ENCODE measurements at regions not wholly inside any gene's neighbourhood (a gene's known extent, or its start where the extent isn't known, plus 50 kb on each side); places are given as distances from the start of the nearest gene placed in this dataset.

DNA sequence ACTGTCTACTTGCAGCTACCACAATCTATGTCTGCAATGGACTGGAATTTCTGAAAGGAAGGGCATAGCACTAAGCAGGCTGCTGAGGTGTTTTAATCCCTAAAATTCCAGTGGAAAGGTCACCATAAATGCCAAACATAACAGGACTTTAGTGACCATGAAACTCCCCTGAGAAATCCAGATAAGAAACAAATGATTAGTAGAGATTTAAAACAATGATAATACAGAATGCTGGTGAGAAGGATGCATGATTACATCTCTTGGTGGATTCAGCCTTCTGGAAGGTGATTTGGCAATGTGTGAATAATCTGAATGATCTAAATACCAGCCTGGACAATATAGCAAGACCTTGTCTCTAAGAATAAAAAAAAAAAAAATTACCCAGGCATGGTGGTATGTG, 475.0 kb upstream of the CBLB start:
- TF ChIP-seq CTCF (conservative IDR thresholded peaks at IDR 0.05 in 1 of 2, IDR thresholded peaks at IDR 0.05 in 1 of 2; ENCODE audit: extremely low read depth in 1 of 2, insufficient read depth in 1 of 2, low read depth in 1 of 2, low read length in 2 of 2) (no peak), EZH2 (IDR thresholded peaks at IDR 0.05; ENCODE audit: borderline replicate concordance, low read length) (no peak)

All from mammary epithelial cell (primary cell).